Hematopoietic multipotent progenitor cell (in vitro differentiated cells): ENCODE measurements at regions not wholly inside any gene's neighbourhood (a gene's known extent, or its start where the extent isn't known, plus 50 kb on each side); places are given as distances from the start of the nearest gene placed in this dataset.
"Not testable (repeated sequence)": the region's sequence is repeated elsewhere in the genome, so short reads cannot be mapped to it uniquely, and the experiment has no call there.

ENCODE experiments used
- DNase-seq, 3 donors: peaks; one replicate each; pipeline ENCODE4 v3.0.0-alpha.2; 2011 to 2015; ENCODE audit warnings: low read depth in 2 of 3, low spot score in 2 of 3

DNA sequence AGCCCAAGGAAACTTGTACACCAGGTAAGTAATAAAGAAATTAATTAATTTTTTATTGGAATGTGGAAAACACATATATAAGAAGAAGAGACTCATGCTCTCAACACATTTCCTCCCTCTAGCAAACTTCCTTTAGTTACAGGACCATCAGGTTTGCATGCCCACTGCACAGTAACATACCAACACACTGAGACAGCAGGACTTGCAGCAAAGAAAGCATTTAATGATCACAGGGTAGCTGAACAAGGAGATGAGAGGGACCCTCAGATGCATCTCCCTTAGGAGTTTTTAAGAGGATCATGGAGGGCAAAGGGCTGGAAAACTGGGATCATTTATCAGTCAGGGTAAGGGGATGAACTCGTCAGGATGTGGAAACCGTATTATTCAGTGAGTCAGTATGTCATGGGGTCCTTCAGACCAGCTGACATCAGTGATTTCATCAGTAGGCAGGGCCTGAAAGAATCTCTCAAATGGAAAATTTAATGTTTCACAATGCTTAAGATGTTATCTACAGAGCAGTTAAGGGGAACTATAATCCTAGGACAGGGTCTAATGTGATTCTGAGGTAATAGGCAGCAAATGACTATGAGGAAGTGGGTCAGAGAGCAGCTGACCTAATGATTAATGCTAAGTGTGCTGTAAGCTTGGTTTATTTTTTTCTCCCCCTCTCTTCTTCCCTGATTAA is 193.8 kb upstream of the RND3 start:
- peak in 1 of 3 donors; percentile 7 for DNase-seq

DNA sequence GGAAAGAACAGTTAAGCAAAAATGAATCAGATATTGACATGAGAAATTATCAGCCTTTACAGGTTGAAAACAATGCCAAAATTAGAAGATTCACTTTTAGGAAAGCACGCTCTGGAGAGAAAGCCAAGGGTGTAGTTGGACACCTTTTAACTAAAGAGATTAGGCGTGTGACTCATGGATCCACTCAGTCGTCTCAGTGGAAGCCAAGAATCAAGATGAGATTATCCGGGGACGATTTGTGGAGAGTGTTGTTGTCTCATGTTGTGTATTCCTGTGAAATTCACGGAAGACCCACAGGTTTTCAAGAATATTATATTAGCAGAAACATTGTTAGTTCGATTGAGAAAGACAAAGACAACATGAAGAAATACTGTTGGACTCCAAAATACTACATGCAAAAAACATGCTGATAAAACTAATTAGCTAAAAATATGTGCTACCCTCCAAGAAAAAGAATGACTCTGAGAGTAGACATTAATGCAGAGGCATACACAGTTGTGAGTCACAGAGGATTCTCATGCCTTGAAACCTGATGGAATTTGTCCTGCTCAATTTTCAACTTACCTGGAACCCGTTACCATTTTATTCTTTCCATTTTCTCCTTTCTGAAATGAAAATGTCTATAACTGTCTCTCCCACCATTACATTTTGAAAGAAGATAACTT is 192.1 kb upstream of the RND3 start:
- no peak for DNase-seq

DNA sequence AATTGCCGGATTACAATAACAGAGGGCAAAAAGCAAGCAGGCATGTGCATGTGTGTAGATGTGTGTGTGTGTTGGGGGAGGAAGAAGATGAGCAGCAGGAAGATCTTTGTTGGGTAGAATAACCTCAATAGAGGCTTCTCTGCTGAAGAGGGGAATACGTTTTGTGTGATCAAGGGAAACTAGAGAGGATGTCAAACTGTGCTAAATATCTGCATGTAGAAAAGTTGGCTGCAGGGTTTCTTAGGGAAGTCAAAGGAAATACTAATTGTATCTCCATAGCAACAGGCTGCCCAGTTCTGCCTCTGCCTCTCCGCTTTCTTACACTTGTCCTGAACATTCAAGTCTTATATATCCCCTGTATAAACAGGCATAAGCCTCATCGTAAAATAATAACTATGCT is 190.1 kb upstream of the RND3 start:
- DNase-seq = no peak

DNA sequence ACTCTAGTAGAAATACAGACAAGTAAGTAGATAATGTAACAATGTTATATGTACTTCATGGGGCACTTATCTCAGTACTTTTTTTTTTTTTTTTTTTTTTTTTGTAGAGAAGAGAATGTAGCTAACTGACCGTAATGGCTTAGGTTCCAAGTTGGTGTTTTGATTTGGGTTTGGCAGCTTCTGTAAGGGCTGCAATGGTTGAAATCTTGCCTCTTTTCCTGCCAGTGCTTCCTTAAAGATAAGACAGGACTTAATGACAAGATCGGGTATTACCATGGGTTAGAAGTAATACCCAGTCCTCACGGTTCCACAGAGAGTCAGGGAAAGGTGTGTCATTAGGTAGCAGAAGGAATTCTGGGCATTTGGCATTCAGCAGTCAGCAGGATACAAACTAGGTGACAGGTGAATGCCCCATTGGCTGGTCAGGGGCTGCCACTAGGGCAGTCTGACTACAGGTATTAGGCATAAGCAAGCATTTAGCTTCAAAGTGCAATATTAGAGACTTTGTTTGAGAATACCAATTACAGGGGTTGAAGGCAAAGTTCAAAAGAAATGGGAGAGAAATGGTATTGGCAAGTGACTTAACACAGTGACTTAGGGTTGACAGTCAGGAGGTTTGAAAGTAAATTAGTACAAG is 189.4 kb upstream of the RND3 start:
- no peak for DNase-seq

DNA sequence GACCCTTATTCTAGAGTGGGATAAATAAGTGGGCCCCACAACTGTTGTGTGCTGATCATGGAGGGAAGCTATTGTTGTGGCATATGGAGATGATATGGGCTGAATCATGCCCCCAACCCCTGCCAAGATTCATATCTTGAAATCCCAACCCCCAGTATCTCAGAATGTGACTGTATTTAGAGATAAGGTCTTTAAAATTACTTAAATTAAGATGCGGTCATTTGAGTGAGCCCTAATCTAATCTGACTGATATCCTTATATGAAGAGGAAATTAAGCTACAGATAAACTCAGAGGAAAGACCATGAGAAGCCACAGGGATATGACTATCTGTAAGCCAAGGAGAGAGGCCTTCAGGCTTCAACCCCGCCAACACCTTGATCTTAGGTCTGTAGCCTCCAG is 188.3 kb upstream of the RND3 start:
- DNase-seq = no peak

DNA sequence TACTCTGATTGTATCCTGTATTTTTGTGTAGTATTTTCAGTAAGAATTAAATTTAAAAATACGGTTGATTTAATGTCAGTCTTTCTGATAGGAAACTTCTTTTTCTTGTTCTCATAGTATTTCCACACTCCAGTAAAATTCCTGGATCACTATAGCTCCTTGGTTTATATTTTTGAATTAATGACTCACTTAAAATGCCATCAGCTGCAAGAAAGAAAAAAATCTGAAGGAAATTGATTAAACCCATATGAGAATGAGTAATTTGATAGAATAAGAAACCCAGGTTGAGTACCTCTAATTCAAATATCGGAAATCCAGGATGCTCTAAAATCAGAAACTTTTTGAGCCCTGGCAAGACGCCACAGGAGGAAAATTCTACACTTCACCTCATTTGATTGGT is 186.8 kb upstream of the RND3 start:
- no peak for DNase-seq

DNA sequence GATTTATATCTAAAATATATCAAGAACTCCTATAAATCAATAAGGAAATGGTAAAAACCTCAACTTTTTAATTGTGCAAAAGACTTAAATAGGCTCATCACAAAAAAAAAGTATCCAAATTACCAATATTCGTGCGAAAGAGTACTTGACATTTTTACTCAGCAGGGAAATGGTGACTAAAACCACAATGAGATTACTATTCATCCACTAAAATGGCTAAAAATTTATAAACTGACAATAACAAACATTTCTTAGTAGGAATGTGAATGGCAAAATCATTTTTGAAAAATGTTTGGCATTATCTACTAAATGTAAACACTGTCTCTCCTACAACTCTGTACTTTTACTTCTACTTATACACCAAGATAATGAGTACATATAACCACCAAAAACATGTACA is 184.8 kb upstream of the RND3 start:
- no peak for DNase-seq

DNA sequence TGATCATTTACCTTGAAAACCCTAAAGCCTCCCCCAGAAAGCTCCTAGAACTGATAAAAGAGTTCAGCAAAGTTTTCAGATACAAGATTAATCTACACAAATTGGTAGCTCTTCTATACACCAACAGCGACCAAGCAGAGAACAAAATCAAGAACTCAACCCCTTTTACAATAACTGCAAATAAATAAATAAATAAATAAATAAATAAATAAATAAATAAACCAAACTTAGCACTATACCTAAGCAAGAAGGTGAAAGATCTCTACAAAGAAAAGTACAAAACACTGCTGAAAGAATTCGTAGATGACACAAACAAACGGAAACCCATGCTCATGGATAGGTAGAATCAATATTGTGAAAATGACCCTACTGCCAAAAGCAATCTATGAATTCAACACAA is 182.0 kb upstream of the RND3 start:
- DNase-seq = no peak

DNA sequence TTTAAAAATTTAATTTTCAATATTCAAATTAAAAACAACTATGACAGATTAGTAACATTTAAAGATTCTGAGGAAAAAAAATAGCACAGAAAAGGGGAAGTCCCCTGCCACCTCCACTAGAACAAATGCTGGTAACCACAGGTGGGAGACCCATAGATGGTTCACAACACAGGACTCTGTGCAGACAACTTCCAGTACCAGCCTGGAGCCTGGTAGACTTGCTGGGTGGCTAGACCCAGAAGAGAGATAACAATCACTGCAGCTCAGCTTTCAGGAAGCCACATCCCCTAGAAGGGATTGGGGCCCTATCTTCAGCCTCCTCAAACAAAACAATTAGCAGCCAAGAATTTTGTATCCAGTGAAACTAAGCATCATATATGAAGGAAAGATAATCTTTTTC is 179.6 kb upstream of the RND3 start:
- not testable (repeated sequence) for DNase-seq

DNA sequence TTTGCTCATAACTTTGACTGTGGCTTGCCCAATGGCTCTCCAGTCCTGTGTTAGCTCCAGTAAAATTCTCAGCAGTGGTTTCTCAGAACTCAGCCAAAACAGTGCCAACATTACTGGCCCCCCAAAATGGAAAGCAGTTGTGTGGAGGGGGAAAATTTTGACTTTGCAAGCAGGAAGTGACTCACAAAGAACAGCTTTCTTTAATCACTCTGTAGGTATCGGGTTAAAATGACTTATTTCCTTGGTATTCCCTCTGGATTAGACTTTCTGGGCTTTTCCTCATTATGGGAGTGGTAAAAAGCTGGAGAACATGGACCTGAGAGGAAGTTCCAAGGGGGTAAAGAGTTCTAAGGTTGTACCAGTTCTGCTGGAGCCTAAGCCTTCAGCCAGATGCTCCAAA is 175.7 kb upstream of the RND3 start:
- no peak for DNase-seq

DNA sequence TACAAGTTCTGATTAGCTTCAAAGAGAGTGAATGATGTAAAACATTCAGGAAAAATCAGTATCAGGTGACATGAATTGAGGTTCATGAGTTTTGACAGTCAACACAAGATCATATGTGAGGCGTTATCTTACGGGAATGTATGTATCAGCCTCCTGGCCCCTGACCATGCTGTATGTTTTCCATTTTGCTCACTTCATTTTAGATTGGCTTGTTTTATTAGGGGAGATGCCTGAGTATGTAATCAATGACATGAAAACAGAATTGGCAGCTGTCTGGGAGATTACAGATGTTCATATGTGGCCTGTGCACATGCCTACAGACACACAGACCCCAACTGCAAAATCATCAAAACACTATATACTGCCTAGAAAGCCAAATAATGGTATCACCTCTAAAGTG is 168.5 kb upstream of the RND3 start:
- no peak for DNase-seq

DNA sequence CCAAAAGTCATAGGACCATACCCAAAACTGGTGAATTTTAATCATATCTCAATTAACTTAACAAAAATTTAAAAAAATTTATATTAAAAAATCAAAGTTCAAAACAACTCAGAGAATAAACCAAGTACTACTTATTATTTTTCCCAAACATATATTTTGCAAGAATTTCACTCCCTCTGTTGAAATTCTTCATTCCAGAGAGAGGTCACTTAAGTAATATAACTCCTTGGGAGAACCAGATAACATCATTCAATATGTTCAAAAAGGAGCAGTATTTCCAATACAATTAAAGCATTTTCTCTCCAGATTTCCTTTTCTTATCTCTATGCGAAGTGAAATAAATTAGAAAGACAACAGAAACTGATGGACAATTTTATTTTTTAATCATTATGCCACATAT is 165.9 kb upstream of the RND3 start:
- DNase-seq = no peak

DNA sequence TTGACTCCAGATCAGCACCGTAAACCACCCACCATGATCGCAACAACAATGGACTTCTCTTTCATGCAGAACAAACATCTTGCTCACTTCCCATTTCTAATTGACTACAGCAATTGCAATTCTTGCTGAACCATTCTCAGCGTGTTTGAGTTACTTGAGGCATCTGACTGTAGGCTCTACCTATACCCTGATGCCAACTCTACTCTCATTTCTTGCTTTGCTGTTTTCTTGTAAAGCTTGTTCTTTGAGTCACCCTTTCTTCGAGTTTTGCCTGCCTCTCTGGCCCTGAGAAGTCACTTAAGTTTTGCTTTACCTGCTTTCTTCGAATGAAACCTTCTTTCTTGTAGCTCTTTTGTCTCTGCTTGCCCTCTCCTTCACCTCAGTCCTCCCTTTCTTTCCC is 160.5 kb upstream of the RND3 start:
- no peak for DNase-seq

DNA sequence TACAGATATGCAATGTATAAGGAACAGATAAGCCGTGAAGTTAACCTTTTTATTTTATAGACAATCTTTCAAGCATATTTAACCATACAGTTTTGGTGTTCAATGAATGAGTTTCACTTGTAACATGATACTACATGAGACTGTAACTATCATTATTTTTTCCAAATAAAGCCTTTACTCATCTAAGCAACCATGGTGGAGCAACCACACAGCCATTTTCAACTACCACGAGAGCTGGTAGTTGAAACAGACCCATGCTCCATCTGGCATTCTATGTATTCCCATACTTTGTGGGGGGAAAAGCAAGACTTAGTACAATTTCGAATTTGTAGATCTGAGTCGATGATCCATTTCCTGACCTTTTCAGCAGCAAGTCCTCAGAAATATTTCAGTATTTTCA is 159.3 kb upstream of the RND3 start:
- no peak for DNase-seq

DNA sequence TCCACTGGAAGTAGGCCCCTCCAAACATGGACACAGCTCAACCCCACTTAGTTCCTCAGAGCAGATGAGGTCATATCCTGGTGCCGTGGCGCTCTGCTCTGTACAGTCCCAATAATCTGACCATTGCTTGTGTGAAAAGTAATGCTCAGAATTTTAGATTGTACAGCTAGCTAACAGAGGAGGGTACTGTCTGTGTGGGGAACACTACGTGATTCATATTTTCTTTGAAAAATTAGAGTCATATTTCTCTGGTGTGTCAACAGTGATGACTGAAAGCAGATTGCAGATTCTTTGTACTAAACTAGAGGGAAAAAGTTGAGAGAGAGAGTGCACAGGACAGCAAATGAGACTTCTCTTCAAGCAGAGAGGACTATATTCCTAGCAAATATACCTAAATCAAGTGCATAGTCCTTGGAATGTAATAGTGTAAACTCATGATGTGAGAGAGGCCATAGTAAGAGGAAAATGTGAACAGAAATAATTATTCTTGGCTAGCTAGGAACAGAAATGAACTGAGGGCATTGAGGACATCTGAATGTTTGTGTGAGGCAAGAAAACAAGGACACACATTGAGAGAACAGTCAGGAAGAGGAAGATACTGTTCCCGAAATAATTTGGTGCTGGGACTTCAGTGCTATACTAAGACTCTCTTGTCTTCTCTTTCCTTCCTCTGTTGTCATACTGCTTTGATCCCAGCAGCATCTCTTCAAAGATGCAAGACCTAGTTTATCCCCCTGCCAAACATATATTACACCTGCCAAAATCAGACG is 157.0 kb upstream of the RND3 start:
- DNase-seq = no peak

DNA sequence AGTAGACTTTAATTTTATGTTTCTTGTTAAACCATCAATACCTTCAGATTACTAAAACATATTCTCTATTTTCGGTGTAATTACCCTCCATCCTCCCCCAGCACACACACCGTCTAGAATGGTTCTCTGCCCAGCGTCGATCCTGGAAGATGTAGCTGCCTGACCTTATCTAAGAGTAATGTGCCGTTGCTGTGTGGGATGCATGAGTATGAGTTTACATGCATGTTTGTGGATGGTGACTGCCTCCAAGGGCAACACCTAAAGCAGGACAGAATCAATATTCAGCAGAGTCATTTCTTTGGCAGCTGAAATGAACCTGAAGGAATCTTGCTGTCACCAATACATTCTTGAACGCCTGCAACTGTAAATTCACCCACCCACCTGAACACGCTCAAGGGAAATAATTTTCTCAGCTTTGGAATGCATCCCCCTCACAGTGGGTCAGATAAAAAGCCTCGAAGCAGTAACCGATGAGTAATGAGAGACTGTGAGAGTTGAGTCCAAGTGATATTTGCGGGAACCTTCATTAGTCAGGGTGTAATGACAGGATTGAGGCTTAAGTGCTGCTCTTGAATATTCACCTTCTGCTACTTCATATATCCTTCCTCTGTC is 155.8 kb upstream of the RND3 start:
- DNase-seq = no peak

DNA sequence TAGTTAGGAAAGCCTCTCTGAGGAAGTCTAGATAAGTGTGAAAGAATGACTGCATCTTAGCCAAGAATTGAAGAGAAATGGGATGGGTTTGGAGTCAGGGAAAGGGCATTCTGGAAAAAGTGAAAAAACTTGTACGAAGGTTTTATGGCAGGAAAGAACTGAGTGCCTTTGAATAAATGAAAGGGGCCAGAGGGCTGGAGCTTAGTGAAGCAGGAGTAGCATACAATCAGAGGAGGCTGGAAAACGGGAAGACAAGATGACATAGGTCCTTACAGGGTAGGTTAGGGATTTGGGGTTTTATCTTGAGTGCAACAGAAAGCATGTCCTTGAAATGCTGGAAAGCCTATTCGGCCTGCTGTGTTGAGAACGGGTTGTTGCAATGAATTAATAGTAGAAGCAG is 152.6 kb upstream of the RND3 start:
- DNase-seq = no peak

DNA sequence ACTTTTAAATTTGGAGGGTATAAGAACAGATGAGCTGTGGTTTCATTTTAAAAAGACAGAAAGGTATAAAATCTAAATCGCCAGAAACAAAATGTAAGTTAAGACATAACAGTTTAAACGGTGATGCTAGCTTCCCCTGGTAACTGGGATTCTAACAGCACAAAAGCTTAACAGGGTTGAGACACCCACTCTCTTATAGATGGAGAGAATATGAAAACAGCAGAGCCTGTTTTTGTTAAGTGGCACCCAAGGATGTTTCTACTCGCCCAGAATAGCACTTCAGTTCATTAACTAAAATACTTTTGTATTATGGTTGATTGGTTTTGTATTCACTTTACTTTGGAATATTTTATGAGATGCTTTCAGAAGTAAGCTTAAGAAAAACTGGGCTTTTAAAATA is 151.9 kb upstream of the RND3 start:
- DNase-seq = no peak

DNA sequence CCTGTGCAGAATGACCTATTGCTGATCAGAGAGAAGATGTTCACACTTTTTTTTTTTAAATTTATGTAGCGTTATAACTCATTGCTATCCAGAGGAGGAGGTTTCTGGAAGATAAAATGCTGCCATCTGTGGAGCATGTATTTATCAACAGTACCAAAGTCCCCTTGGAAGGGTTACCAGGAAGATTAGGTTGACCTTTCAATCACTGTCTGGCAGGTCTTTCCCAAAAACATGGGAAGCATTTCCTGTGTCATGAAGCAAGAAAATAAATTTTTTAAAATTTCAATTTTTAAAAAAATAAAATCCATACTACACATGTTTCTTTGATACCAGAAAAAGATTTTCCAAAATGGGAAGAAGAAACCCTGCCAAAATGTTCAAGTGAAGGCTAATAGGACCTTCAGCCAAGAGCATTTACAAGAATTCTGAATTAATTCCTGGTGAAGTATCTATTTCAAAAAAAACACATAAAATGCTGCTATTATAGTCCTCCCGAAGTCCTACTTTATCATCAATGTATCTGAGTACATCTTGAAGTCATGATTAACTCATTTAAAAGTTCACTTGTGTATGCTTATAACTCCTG is 143.9 kb upstream of the RND3 start:
- no peak for DNase-seq

DNA sequence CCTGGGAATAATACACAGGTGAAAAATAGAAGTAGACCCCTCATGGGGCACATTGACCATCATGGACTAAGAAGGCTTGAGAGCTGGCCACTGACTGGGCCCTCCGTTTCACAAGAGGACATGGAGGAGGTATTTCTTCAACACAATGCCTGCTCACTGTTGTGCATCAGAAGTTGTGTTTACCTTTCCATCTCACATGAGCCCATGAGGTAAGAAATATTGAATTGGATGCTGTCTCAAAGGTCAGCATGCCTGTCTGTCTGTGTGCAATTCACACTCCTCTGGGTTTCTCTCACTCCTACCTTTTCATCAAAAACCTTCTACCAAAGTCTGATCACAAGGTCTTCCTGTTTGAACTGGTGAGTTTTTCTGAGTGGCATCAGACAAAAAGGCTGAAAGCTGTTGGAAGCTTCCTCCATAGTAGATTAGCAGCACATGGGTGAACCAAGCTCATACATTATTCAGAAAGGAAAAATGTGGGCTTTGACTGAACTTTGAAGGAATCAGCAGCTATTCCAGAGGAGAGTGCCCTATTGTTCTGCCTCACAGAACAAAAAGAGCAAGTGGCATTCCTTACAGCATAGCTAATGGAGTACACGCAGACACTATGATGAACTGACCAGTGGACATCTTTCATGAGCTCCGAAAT is 143.2 kb upstream of the RND3 start:
- DNase-seq = no peak
